Frontal cortex (tissue), 3 donors: ENCODE measurements at regions not wholly inside any gene's neighbourhood (a gene's known extent, or its start where the extent isn't known, plus 50 kb on each side); places are given as distances from the start of the nearest gene placed in this dataset.

ENCODE experiments used
- DNase-seq, 2 donors: peaks; one replicate each; pipeline ENCODE4 v3.0.0; 2012; ENCODE audit warnings: low spot score in 2 of 2
- FAIRE-seq: peaks from 2 replicates; lab custom pipeline; 2012; peaks lifted over from hg19 to GRCh38; lab: Jason Lieb, UNC
- donor health status: control.
- donor health status: control.
- donor health status: control.

GRCh38 chr11:110991661-110992355, 253.7 kb upstream of the POU2AF2 start:
- FAIRE-seq (no peak), DNase-seq (no peak)

- FAIRE-seq (no peak), DNase-seq (no peak)
These were observed 255.2 kb upstream of the POU2AF2 start for GRCh38 chr11:110990311-110990710.

- no peak for DNase-seq
- no peak for FAIRE-seq
These were observed 255.9 kb upstream of the POU2AF2 start for GRCh38 chr11:110989428-110990133.

DNA sequence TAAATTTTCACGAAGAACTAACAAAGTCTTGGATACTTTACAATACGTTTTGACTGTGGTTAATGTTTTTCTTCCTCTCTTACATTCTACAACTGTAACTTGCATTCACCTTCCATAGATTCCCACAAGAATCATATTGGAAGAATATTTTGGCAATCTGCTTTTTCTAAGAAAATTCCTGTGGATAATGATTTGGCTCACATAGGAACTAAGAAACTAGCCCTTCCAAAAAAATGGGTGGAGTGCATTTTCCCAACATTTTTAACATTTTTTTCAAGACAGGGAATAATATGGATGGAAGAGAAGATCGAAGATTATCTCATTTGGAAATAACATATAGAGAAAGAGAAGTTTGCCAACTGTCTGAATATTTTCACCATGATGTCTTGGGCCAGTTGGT, 256.9 kb upstream of the POU2AF2 start:
- FAIRE-seq (no peak), DNase-seq (no peak)

- no peak for DNase-seq
- FAIRE-seq: no peak
These were observed 259.5 kb upstream of the POU2AF2 start for GRCh38 chr11:110986016-110986415.

- FAIRE-seq (no peak), DNase-seq (no peak)
These were observed 260.0 kb upstream of the POU2AF2 start for GRCh38 chr11:110985547-110985946.

DNA sequence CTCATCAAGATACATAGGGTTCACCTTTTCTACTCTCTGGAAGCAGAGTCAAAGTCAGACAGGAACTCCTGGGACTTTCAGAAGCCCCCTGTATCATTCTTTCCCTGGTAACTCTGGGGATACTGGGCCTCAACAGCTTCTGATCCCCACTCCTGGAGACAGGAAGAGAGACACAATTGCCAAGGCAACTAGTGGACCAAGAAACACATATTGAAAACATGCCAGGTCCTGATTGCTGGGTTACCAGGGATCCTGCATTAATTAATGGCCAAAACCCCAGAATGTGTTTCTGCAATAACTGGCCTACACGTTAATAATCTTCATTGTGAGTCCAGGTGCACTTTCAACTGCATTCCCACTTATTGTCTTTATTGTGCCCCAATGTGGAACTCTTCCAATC, 260.8 kb upstream of the POU2AF2 start:
- FAIRE-seq (no peak), DNase-seq (no peak)

GRCh38 chr11:110984147-110984546, 261.4 kb upstream of the POU2AF2 start:
- DNase-seq: no peak
- FAIRE-seq: no peak

- DNase-seq: no peak
These were observed 263.3 kb upstream of the POU2AF2 start for GRCh38 chr11:110982214-110982613.

DNA sequence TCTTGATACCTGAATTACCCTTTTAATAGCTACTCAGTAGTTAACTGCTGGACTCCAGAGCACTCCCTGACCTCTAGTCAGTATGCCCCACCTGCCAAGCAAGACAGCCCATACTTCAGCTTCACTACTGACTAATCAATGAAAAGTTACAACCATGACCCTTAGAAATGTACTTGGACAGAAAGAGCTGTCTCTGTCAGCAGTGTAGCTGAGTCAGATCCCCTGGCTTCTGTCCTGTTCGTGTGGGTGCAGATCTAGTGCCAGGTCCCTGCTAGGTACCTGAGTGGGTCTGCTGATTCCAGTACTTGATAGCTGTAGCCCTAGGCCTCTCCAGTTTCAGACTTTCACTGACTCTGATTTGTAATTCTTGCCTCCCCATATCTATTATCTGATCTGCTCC, 265.8 kb upstream of the POU2AF2 start:
- FAIRE-seq (no peak), DNase-seq (no peak)

More at GRCh38 chr11:110982214-110982613, 263.3 kb upstream of the POU2AF2 start:
- no peak for FAIRE-seq

DNA sequence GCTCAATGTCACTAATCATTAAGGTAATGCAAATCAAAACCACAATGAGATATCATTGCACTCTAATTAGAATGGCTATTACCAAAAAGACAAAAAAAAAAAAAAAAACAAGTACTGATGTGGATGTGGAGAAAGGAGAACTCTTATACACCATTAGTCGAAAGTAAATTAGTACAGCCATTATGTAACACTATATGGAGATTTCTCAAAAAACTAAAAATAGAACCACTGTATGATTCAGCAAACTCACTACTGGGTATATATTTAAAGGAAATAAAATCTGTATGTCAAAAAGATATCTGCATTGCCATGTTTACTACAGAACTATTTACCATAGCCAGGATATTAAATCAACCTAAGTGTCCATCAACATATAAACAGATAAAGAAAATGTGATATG, 265.4 kb upstream of the ARHGAP20 start:
- DNase-seq (no peak), FAIRE-seq (no peak)

- FAIRE-seq (no peak), DNase-seq (no peak)
These were observed 262.5 kb upstream of the ARHGAP20 start for GRCh38 chr11:110974731-110975130.

- no peak for FAIRE-seq
These were observed 261.3 kb upstream of the ARHGAP20 start for GRCh38 chr11:110973401-110973980.

DNA sequence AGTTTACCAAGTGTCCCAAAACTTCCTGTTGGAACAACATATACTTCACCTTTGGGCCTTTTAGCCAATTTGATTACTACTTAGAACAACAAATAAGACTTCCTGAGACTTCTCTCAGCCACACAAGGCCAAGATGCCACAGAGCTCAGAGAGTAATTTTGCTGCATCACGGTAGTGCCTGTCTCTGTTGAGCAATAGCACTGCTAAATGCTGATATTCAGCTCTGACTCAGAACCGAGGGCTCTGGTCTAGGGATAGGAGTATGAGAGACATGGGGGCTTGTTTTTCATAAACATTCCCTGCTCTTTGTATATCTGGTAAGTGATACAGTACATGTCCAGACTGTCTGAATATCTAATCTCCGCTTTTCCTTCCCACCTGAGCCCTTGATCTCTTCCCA, 260.4 kb upstream of the ARHGAP20 start:
- no peak for FAIRE-seq
- no peak for DNase-seq

More at GRCh38 chr11:110973401-110973980, 261.3 kb upstream of the ARHGAP20 start:
- DNase-seq: no peak

- no peak for FAIRE-seq
These were observed 259.9 kb upstream of the ARHGAP20 start for GRCh38 chr11:110972106-110972505.

GRCh38 chr11:110971140-110971539, 258.9 kb upstream of the ARHGAP20 start:
- no peak for DNase-seq
- FAIRE-seq: no peak

More at GRCh38 chr11:110972106-110972505, 259.9 kb upstream of the ARHGAP20 start:
- no peak for DNase-seq

GRCh38 chr11:110968348-110969062, 256.3 kb upstream of the ARHGAP20 start:
- no peak for FAIRE-seq
- no peak for DNase-seq

GRCh38 chr11:110966131-110966530, 253.9 kb upstream of the ARHGAP20 start:
- FAIRE-seq: no peak

GRCh38 chr11:110962921-110963320, 250.7 kb upstream of the ARHGAP20 start:
- no peak for FAIRE-seq
- DNase-seq: no peak

More at GRCh38 chr11:110966131-110966530, 253.9 kb upstream of the ARHGAP20 start:
- no peak for DNase-seq

- FAIRE-seq (no peak), DNase-seq (no peak)
These were observed 247.9 kb upstream of the ARHGAP20 start for GRCh38 chr11:110960167-110960566.
